Kidney (tissue), 13 donors: ENCODE measurements at regions not wholly inside any gene's neighbourhood (a gene's known extent, or its start where the extent isn't known, plus 50 kb on each side); places are given as distances from the start of the nearest gene placed in this dataset.

ENCODE experiments used
- DNase-seq, 5 donors: peaks; one replicate each; pipeline ENCODE4 v3.0.0-alpha.2; 2013 to 2020
- FAIRE-seq: peaks from 2 replicates; lab custom pipeline; 2012; peaks lifted over from hg19 to GRCh38; lab: Jason Lieb, UNC
- H3K27ac ChIP-seq, 2 donors: one replicate each; pipeline ENCODE4 v1.7.0; 2013; ENCODE audit warnings: low read depth in 2 of 2, low read length in 2 of 2, inconsistent platforms in 1 of 2
- H3K27me3 ChIP-seq: one replicate; pipeline ENCODE4 v1.7.1; 2013; ENCODE audit warnings: low read length, inconsistent platforms; ENCODE audit not compliant: control insufficient read depth, insufficient read depth
- H3K36me3 ChIP-seq, 3 donors: one replicate each; pipeline versions ENCODE4 v1.7.0 to v1.7.1; 2013; ENCODE audit warnings: low read length in 3 of 3, control low read depth in 1 of 3, inconsistent platforms in 1 of 3; ENCODE audit not compliant: insufficient read depth in 3 of 3, control insufficient read depth in 2 of 3
- H3K4me1 ChIP-seq, 3 donors: one replicate each; pipeline versions ENCODE4 v1.7.0 to v1.7.1; 2013; ENCODE audit warnings: low read length in 3 of 3, inconsistent platforms in 1 of 3, low read depth in 1 of 3; ENCODE audit not compliant: control insufficient read depth in 2 of 3, insufficient read depth in 2 of 3
- H3K4me3 ChIP-seq, 3 donors: one replicate each; pipeline versions ENCODE4 v1.7.0 to v1.8.1; 2013; ENCODE audit warnings: low read length in 3 of 3, control low read depth in 1 of 3, inconsistent platforms in 1 of 3
- H3K9ac ChIP-seq, 3 donors: one replicate each; pipeline versions ENCODE4 v1.7.0 to v1.7.1; 2013; ENCODE audit warnings: low read length in 3 of 3, control low read depth in 1 of 3, inconsistent platforms in 1 of 3
- H3K9me3 ChIP-seq, 3 donors: one replicate each; pipeline versions ENCODE4 v1.7.0 to v1.7.1; 2013; ENCODE audit warnings: low read length in 3 of 3, control low read depth in 1 of 3, inconsistent platforms in 1 of 3; ENCODE audit not compliant: control insufficient read depth in 2 of 3, insufficient read depth in 1 of 3
- intact Hi-C: fragments of 100-400 bp; cut with DNase I; formaldehyde crosslinking; loops from one replicate; pipeline ENCODE4 v1.11.1; 2022
- TF ChIP-seq, protein P1 (sequence below): IDR thresholded peaks from 3 replicates; pipeline ENCODE4 v1.5.1; 2012; ENCODE audit warnings: mild to moderate bottlenecking, moderate library complexity, borderline replicate concordance; ENCODE audit not compliant: insufficient read depth; ENCODE audit errors: extremely low read depth
- donor health status: control.
- donor health status: control.
- donor health status: control.
- donor health status: control.
- donor health status: control.
- donor health status: DM: yes; HTN: yes; CAD: no.
- donor health status: Normal renal cell carcinoma (clear cell type).

DNA sequence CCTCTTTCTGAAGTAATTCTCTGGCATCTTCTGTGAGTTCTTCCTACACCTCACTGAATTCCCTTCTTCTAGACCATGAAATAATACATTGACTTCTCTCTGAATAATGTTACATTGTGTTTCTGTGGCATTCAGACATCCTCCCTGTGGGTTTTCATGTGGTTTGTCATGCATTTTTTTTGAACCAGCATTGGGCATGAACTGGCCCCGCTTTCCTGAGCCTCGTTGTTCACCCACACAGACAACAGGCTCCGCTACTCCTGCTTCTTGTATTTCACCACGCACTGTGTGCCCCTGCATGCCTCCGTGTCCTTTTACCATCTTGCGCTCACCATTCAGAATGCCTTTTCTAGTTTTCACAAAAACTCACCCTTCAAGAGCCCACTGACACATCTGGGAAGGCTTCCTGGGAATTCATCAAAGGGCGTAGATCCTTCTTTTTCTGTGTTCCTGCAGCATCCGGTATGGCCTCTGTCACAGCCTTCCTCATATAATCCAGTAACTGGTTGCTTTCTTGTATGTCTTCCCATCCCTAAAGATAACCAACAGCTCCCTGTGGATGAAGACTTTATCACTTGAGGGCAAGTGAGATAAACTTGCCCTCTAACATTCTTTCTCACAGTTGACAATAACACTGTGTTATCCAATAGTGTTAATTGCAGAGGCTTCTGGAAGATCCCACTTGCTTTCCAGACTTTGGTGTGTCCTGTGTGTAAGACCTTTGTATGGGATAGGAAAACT is 51.5 kb upstream of the ADAMTSL1 start:
- H3K4me1 ChIP-seq, result no peaks in the 10 kb centered on the region
- no peak for DNase-seq
- H3K4me3 ChIP-seq, result no peak overlapping the region
- H3K27me3 ChIP-seq, result no peaks in the 10 kb centered on the region
- TF ChIP-seq, protein P1, sequence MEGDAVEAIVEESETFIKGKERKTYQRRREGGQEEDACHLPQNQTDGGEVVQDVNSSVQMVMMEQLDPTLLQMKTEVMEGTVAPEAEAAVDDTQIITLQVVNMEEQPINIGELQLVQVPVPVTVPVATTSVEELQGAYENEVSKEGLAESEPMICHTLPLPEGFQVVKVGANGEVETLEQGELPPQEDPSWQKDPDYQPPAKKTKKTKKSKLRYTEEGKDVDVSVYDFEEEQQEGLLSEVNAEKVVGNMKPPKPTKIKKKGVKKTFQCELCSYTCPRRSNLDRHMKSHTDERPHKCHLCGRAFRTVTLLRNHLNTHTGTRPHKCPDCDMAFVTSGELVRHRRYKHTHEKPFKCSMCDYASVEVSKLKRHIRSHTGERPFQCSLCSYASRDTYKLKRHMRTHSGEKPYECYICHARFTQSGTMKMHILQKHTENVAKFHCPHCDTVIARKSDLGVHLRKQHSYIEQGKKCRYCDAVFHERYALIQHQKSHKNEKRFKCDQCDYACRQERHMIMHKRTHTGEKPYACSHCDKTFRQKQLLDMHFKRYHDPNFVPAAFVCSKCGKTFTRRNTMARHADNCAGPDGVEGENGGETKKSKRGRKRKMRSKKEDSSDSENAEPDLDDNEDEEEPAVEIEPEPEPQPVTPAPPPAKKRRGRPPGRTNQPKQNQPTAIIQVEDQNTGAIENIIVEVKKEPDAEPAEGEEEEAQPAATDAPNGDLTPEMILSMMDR, result no peak
- intact Hi-C loops, result no loop called here
- H3K9ac ChIP-seq, result no peak overlapping the region
- H3K27ac ChIP-seq, result no peak overlapping the region
- no peak for FAIRE-seq
- H3K9me3 ChIP-seq, result no peaks in the 10 kb centered on the region
- no peaks in the 10 kb centered on the region for H3K36me3 ChIP-seq

DNA sequence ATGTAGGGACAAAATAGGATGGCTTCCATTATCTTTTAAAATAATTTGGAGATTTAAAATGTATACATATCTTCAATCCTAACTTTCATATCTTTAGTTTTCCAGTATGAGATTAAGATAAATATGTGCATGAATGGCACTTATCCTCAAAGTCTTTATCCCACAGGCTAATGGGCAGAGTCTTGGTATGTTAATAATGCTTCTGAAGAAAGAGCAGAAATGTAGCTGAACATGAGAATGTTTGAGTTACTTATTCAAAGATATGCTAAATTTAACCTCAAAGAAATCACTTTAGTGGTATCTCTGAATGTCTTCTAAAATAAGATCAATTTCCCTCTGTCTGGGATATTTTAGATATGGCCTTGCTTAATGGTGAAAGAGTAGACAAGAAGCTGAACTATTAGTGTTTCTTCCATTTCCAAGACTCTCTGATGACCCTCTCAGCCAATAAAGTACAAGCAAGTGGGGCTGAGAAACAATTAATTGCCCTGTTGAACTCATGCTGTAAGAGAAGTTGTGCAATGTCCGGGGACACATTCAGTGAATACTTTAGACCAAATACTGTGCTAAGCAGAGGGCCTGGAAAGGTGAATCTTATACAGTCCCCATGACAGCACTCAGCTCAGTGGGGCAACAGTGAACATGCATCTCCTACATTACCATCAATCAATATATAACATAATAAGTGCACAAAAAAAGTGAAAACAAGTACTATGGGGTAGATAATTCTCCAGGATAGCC is 50.0 kb upstream of the ADAMTSL1 start:
- no peak for FAIRE-seq
- intact Hi-C loops, result no loop called here

More for the DNA sequence above, 50.0 kb upstream of the ADAMTSL1 start:
- no peak for DNase-seq
- TF ChIP-seq, protein P1, result no peak
- Histone ChIP-seq H3K27me3 (no peaks in the 10 kb centered on the region), H3K36me3 (no peaks in the 10 kb centered on the region), H3K9ac (no peak overlapping the region), H3K27ac (no peak overlapping the region), H3K9me3 (no peaks in the 10 kb centered on the region), H3K4me3 (no peak overlapping the region), H3K4me1 (no peaks in the 10 kb centered on the region)
